Suprapubic skin (tissue), 3 donors: ENCODE measurements at regions not wholly inside any gene's neighbourhood (a gene's known extent, or its start where the extent isn't known, plus 50 kb on each side); places are given as distances from the start of the nearest gene placed in this dataset.

ENCODE experiments used
- CTCF ChIP-seq, 2 donors: fragments of 200-600 bp in 1 of 2; fragments of 450-650 bp in 1 of 2; sonication (generic) in 1 of 2; IDR thresholded peaks; one replicate each; pipeline ENCODE4 v1.5.1; 2016 to 2019; ENCODE audit warnings: antibody characterized with exemption in 2 of 2, mild to moderate bottlenecking in 1 of 2, moderate library complexity in 1 of 2
- EP300 ChIP-seq: sonication (generic); formaldehyde crosslinking; IDR thresholded peaks from one replicate; pipeline ENCODE4 v1.6.1; 2017; ENCODE audit warnings: antibody characterized with exemption

GRCh38 chr2:236676136-236676873 lies 106.7 kb downstream of the ACKR3 start:
- TF ChIP-seq CTCF (IDR thresholded peaks at IDR 0.05) (no peak), EP300 (no peak)
